ENCODE measurements at regions not wholly inside any gene's neighbourhood (a gene's known extent, or its start where the extent isn't known, plus 50 kb on each side); places are given as distances from the start of the nearest gene placed in this dataset.

DNA sequence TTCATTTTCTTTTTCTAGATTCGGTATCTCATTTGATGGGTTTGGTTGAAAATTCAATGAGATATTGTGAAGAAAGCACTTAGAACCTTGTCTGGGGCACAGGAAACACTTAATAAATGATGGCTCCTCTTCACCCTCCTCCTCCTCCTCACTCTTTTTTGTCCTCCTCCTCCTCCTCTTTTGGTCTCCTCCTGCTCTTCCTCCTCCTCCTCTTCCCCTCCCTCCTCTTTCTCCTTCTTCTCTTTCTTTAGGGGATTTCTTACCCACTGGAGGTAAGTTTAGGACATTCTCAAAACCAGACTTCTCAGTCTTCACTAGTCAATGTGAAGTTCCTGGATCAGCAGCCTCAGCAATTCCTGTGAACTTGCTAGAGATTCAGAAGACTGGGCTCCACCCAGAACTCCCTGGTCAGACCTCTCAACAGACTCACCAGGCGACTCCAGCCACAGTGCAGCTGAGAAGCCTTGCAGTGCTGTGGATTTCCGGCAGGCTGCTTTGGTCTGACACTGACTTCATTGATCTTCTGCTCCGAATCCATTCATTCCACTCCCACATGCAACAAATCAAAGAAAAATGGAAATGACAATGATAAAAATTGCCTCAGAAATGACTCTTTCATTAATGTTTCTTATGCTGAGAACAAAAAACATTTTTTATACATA, 368.6 kb upstream of the B3GAT1 start:
- no peak for ATAC-seq
- Histone ChIP-seq H3K27ac (no peak overlapping the region), H3K27me3 (no peaks in the 10 kb centered on the region), H3K36me3 (no peaks in the 10 kb centered on the region), H3K4me1 (peaks cover 0 to 26% (median 0%) of the 10 kb centered on the region in 3 donors), H3K4me3 (no peak overlapping the region), H3K9me3 (no peaks in the 10 kb centered on the region)
- 20 to 51% methylated on average over 1 to 4 of the region's 4 CpGs for WGBS, 2 donors (ENCODE audit: low coverage in 1 of 2)
- TF ChIP-seq POLR2A (IDR thresholded peaks at IDR 0.05) (no peak), EP300 (IDR thresholded peaks at IDR 0.05) (no peak), POLR2AphosphoS5 (IDR thresholded peaks at IDR 0.05) (no peak)
- TF ChIP-seq, protein P1, sequence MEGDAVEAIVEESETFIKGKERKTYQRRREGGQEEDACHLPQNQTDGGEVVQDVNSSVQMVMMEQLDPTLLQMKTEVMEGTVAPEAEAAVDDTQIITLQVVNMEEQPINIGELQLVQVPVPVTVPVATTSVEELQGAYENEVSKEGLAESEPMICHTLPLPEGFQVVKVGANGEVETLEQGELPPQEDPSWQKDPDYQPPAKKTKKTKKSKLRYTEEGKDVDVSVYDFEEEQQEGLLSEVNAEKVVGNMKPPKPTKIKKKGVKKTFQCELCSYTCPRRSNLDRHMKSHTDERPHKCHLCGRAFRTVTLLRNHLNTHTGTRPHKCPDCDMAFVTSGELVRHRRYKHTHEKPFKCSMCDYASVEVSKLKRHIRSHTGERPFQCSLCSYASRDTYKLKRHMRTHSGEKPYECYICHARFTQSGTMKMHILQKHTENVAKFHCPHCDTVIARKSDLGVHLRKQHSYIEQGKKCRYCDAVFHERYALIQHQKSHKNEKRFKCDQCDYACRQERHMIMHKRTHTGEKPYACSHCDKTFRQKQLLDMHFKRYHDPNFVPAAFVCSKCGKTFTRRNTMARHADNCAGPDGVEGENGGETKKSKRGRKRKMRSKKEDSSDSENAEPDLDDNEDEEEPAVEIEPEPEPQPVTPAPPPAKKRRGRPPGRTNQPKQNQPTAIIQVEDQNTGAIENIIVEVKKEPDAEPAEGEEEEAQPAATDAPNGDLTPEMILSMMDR (IDR thresholded peaks at IDR 0.05) = no peak

DNA sequence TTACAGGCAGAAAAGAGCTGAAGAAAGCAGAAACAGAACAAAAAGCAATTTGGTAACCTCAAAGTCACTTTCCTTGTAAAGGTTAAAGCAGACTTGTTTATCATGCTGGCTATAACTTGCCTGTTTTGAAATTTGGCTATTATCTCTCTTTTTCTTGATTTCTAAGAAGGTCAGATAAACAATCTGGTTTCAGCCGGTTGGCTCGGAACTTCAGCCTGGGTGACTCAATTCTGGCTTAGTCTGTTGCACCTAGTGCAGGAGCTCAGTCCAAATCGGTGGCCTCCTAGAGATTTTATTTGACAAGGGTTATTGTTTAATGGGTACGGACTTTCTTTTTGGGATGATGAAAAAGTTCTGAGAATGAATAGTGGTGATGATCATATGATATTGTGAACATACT, 367.1 kb upstream of the B3GAT1 start:
- 21 to 60% methylated on average over 3 to 4 of the region's 4 CpGs for WGBS, 2 donors (ENCODE audit: low coverage in 1 of 2)
- no peak for ATAC-seq

DNA sequence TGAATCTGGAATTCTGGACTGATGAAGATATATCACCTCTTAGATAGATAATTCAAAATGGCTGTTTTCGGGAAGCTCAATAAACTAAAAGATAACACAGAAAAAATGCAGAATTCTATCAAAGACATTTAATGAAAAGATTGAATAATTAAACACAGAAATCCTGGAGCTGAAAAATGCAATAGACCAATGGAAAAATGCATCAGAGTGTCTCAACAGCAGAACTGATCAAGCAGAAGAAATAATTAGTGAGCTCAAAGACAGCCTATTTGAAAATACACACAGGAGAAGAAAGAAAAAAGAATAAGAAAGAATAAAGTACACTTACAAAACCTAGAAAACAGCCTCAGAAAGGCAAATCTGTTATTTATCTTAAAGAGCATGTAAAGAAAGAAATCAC, 356.4 kb upstream of the B3GAT1 start:
- Histone ChIP-seq H3K27me3 (no peaks in the 10 kb centered on the region), H3K4me3 (no peak overlapping the region), H3K27ac (no peak overlapping the region), H3K4me1 (no peaks in the 10 kb centered on the region), H3K9me3 (peaks cover 0 to 8% (median 0%) of the 10 kb centered on the region in 3 donors), H3K36me3 (no peaks in the 10 kb centered on the region)
- 90 to 100% methylated on average over 1 of the region's 1 CpG for WGBS, 2 donors (ENCODE audit: low coverage in 1 of 2)
- no peak for ATAC-seq
- TF ChIP-seq, protein P1 (IDR thresholded peaks at IDR 0.05) = no peak
- TF ChIP-seq EP300 (IDR thresholded peaks at IDR 0.05) (no peak), POLR2AphosphoS5 (IDR thresholded peaks at IDR 0.05) (no peak), POLR2A (IDR thresholded peaks at IDR 0.05) (no peak)

More for the DNA sequence above, 367.1 kb upstream of the B3GAT1 start:
- Histone ChIP-seq H3K4me3 (no peak overlapping the region), H3K36me3 (no peaks in the 10 kb centered on the region), H3K27me3 (no peaks in the 10 kb centered on the region), H3K9me3 (no peaks in the 10 kb centered on the region), H3K27ac (no peak overlapping the region), H3K4me1 (peaks cover 0 to 18% (median 0%) of the 10 kb centered on the region in 3 donors)
- TF ChIP-seq POLR2AphosphoS5 (IDR thresholded peaks at IDR 0.05) (no peak), EP300 (IDR thresholded peaks at IDR 0.05) (no peak), POLR2A (IDR thresholded peaks at IDR 0.05) (no peak)
- TF ChIP-seq, protein P1 (IDR thresholded peaks at IDR 0.05) = no peak

DNA sequence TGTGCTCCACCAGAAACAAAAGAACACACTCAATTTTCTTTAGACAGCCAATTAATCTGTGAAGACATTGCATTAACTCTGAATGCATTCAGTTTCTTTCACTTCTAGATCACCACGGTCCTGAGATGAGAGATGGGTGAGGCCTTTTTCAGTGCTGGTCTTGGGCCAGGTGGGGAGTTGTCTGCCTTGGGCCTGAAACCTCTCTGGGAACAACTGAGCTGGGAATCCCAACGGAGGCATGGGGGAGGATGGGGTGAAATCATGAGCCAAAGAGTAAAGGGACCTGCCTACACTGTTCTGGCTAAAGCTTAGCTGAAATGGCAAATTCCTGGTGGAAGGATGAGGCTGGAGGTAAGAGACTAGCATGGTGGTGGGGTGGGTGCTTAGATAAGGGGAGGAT, 353.5 kb upstream of the B3GAT1 start:
- 40 to 100% methylated on average over 1 of the region's 2 CpGs for WGBS, 2 donors (ENCODE audit: low coverage in 1 of 2)
- no peak for ATAC-seq
- Histone ChIP-seq H3K27me3 (no peaks in the 10 kb centered on the region), H3K9me3 (peaks cover 0 to 8% (median 0%) of the 10 kb centered on the region in 3 donors), H3K36me3 (no peaks in the 10 kb centered on the region), H3K4me3 (no peak overlapping the region), H3K4me1 (no peaks in the 10 kb centered on the region), H3K27ac (no peak overlapping the region)
- TF ChIP-seq EP300 (IDR thresholded peaks at IDR 0.05) (no peak), POLR2A (IDR thresholded peaks at IDR 0.05) (no peak), POLR2AphosphoS5 (IDR thresholded peaks at IDR 0.05) (no peak)
- TF ChIP-seq, protein P1 (IDR thresholded peaks at IDR 0.05) = no peak

DNA sequence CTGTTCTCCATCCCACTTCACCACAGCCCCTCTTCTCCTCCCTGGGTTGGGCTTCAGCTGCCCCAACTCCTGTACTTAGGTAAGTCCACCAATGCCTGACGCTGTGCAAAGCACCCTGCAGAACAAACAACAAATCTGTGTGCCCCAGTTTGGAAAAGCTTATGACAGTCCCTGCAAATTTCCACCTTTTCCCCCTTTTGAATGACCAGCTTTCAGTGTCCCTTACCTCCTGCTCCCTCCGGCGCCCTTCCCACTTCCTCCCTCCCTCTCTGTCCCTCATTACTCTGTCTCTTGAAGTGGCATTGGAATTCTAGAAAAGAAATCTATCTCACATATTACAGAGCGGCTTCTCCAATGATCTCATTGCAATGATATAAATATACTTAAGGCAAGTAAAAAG, 352.9 kb upstream of the B3GAT1 start:
- Histone ChIP-seq H3K27me3 (no peaks in the 10 kb centered on the region), H3K4me1 (no peaks in the 10 kb centered on the region), H3K27ac (no peak overlapping the region), H3K9me3 (peaks cover 0 to 8% (median 0%) of the 10 kb centered on the region in 3 donors), H3K36me3 (no peaks in the 10 kb centered on the region), H3K4me3 (no peak overlapping the region)
- ATAC-seq = no peak
- WGBS, 2 donors (ENCODE audit: low coverage in 1 of 2) = 66 to 71% methylated on average over 3 to 4 of the region's 4 CpGs
- TF ChIP-seq, protein P1 (IDR thresholded peaks at IDR 0.05) = no peak
- no peak for TF ChIP-seq POLR2AphosphoS5 (IDR thresholded peaks at IDR 0.05)
- no peak for TF ChIP-seq POLR2A (IDR thresholded peaks at IDR 0.05)
- no peak for TF ChIP-seq EP300 (IDR thresholded peaks at IDR 0.05)
